ENCODE measurements at regions not wholly inside any gene's neighbourhood (a gene's known extent, or its start where the extent isn't known, plus 50 kb on each side); places are given as distances from the start of the nearest gene placed in this dataset.
"Not testable (repeated sequence)": the region's sequence is repeated elsewhere in the genome, so short reads cannot be mapped to it uniquely, and the experiment has no call there.

DNA sequence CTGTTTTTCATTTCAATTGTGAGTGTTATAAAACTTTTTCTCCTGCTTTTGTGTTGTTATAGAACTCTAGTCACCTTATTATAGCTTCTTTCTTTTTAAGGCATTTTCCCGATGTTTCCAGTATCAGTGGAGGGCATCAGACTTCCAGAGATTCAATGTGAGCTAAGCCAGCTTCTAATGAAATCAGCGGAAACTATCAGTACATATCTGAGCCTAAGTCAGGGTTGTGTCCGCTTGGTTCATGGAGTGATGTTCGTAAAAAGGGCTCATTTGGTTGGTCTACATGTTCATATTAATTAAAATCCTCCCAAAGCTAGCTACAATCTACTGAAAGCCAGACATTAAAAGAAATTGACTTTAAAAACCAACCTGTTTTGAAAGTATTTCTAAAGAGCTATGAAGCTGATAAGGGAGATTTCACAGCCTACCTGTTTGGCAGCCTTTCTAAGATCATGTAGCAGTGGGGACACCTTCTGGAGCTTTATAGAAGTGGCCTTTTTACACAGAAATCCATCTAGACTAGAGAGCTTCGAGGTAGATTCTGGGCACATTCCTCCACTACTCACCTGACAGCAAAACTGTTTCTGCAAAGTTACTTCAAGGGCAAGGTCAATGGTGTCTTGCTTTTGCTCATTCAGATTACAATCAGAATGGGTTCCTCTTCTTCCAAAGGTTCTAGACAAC, 227.1 kb upstream of the NBPF12 start:
- DNase-seq, result peak; percentile 0

DNA sequence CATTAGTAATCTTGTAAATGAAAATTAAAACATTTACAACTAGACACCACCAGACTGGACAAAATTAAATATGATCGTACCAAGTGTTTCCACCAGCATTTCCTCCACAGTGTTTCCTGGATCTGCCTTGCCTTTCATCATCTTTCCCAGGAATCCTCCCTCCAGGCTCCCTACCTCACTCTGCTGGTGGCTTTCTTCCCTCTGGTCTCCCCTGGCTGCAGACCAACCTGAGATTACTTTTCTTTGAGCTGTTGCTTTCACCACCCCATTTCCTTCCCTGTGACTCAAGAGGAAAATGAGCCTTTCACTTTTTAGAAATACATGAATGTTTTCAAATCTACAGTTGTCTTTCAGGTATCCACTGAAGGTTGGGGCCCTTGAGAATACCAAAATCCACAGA, 228.8 kb upstream of the NBPF12 start:
- not testable (repeated sequence) for DNase-seq

DNA sequence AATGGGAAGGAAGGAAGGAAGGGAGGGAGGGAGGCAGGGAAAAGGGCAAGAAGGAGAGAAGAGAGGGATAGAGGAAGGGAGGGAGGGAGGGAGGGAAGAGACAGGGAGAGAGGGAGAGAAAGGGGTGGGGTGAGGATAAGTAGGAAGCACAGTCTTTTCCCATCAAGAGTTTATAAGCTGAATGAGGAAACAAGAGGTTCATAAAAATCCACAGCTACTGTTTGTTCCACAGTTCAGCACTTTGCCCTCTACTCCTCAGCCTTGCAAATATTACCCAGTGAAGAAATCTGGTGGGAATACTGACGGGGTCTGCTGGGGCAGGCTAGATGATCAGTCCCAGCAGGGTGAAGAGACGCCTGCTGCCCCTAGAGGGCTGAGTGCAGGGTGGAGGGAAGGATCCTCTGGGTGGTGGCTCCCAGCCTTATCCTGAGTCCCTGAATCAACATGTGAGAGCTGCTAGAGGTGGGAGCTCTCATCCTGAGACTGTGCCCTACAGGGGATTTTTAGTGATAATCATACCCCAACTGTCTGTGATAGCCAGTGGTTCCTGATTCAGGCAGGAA, 233.9 kb upstream of the NBPF12 start:
- DNase-seq, result not testable (repeated sequence)

DNA sequence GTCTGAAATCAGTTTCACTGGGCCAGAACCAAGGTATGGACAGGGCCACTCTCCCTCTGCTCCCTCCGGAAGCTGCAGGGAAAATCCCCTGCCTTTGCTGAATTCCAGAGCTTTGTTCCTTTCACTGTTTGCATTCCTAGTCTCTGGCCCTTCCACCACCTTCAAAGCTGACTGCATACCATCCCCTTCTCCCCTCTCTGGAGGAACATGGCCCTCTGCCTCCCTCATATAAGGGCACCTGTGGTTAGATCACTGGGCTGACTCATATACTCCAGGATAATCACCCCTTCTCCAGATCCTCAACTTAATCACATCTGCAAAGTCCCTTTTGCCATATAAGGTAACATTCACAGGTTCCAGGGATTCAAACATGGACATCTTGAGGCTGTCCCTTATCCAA, 236.8 kb upstream of the NBPF12 start:
- DNase-seq, result not testable (repeated sequence)

DNA sequence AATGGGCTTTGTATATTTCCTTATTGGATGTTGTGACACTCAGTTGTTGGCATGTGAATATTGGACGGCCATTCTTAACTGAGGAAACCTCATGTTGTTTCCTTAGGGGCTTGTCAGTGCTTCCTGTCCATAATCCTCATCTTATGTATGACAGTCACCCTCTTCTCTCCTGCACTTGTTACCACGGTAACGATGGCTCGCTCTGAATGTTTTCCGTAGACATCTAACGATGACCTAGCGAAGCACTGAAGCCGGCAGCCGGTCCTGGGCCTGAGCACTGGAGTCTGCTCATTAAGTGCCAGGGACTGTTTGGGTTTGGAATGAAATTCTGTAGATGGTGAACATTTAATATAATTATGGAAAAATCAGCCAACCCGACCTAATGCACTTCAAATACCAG, 242.7 kb upstream of the NBPF12 start:
- DNase-seq, result not testable (repeated sequence)

DNA sequence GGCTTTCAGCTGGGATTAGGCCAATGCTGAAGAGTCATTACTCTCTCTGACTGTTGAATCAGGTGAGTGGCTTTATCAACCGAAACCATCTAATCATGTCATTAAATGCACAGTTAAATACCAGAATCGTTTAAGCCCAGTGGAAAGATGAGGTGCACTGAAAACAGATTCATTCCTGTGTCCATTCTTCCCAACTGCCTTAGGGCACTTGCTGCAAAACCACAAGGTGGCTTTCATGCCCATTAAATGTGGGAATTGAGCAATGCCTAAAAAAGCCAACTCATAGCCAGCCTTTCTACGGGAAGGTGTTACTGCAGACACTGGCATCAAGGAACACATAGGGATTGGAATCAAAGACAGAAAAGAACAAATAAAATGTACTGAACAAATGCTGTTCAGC, 246.3 kb upstream of the NBPF12 start:
- DNase-seq, result not testable (repeated sequence)

DNA sequence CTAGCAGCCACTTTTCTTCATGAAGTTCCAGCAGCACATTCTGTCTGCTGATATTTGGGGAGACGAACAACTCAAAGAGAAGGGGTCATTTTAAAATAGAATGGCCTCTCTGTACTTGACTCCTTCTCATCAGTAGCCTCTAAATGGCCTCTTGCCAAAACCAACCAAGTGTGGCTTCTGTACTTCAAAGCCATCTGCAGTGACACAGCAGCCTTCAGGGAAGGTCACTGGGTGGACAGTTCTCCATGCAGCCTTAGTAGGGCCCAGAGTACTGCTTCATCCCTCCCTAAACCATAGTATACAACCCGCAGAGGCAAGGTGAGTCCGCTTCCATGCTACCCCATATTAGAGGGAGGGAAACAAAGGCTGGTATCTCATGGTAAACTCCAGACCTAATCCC, 249.2 kb upstream of the NBPF12 start:
- DNase-seq, result not testable (repeated sequence)

DNA sequence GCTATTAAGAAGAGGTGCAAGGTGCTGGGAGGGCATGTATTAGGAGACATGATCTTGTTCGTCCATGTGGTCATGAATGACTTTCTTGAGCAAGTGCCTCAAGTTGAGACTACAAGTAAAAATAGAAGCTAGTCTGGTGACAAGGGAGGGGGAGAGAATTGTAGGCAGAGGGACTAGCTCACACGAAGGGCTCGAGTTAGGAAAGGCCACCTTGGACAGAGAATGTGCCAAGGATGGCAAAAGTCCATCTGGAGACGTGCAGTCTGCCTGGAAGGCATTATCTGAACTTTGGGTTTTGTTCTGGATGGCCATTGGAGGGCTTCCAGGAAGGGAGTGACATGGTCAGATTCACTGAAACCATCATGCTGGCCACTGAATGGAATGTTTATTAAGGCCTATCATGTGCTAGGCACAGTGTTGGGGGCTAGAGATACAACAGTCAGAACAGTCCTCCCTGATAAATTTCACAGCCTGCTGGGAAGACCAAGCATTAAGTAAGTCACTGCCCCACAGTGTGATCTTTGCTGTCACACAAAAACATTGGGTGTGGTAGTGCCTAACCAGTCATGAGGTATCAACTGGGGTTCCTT, 251.3 kb upstream of the NBPF12 start:
- DNase-seq, result not testable (repeated sequence)

DNA sequence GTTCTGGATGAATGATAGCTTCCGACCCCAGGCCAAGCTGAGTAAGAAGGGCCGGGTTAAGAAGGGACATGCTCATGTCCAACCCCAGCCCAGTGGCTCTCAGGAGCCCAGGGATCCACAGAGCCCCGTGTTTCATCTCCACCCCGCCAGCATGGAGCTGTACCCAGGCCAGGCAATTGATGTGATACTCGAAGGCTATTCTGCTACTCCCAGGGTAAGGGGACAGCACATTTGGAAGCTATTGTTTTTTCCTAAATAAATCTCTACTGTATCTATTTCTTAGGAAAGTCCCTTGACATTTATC, 255.0 kb upstream of the NBPF12 start:
- not testable (repeated sequence) for DNase-seq

DNA sequence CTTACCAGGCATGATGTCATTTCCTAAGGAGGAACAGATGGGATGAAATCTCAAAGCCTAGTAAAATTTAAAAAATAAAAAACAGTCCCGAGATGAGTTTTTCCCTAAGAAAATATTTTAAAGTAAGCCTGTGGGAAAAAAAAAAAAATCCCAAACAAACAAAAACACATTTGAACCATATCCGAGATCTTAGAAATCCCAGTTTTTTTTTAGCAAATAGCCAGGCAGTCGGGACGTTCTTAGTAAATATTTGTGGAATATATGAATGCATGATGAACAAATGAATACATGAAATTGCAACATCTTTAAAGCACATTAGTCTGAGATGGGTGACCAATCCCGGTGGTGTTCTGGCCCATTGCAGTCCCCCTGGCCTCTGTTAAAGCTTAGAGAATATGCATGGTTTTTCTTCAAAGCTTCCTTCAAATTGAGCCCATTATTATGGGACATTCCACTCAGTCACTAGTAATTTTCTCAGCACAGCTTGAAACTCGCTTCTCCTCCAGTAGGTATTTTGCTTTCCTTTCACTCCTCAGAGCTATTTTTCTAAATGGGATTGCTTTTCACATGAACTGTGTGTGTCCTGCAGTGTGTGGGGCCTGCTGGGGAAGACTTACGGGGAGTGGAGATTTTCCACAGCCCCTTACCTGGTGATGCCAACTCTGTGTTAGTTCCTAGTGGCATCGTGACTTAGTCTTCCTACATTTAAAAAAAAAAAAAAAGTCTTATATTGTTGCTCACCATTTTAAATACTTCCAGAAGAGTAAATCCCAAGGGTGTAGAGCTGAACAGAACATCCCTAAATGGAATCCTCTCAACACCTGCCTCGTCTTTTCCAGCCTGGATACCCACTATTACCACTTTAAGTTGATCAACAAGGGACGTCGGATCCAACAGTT, 255.6 kb upstream of the NBPF12 start:
- not testable (repeated sequence) for DNase-seq

DNA sequence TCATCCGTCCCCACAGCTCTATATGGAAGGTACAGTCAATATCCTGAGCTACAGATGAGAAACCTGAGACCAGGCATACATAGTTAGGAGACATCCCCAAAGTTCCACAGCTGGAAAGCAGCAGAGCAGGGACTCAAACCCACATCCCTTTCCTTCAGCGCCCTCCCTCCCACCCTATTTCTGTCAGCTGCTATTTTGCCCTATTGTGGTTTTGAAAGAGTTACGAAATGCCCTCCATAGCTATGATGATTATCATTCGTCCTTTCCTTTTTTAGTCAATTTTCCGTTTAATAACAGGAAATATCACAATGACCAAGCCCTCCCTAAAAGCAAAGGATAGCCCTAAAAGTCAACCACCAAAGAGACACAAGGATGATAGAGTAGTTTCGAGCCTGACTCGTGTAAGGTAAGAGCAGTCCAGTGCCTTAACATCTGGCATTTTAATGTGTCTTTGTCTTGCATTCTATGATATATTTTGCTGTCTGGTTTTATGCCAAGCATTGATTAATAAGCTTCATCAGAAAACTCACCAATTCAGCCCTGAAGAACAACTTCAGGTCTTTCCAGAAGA, 264.3 kb upstream of the NBPF12 start:
- DNase-seq, result not testable (repeated sequence)

DNA sequence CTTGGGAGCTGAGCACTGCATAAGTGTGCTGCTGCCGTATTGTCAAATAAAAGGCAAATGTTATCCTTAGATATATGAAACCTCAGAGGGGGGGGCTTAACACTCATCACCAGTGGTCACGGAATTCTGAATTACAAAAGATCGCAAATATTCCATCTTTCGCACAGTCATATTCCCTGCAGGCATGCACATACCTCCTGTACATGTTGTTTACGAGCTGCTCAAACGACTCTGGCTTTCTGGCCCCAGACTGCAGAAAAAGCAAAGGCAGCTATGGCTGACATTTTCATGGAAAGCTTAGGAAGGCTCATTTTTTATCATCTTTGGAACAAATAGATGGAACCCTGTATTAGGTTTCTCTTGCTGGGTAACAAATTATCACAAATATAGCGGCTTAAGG, 265.5 kb upstream of the NBPF12 start:
- not testable (repeated sequence) for DNase-seq

DNA sequence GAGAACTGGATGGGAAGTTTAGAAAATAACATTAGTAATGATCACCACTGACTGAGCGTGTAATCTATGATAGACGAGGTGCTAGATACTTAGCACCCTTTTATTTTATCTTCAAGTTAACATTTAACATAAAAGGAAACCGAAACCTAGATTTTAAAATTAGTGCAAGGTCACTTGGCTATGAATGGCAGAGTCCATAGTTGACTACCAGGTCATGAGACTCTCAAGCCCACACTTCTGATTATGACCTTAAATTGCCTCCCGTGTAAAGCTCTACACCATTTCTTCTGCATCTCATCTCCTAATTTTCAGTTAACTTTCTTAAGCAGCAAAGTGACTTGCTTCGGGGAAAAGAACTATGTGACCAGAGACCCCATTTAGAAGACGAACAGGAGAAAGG, 266.5 kb upstream of the NBPF12 start:
- not testable (repeated sequence) for DNase-seq

DNA sequence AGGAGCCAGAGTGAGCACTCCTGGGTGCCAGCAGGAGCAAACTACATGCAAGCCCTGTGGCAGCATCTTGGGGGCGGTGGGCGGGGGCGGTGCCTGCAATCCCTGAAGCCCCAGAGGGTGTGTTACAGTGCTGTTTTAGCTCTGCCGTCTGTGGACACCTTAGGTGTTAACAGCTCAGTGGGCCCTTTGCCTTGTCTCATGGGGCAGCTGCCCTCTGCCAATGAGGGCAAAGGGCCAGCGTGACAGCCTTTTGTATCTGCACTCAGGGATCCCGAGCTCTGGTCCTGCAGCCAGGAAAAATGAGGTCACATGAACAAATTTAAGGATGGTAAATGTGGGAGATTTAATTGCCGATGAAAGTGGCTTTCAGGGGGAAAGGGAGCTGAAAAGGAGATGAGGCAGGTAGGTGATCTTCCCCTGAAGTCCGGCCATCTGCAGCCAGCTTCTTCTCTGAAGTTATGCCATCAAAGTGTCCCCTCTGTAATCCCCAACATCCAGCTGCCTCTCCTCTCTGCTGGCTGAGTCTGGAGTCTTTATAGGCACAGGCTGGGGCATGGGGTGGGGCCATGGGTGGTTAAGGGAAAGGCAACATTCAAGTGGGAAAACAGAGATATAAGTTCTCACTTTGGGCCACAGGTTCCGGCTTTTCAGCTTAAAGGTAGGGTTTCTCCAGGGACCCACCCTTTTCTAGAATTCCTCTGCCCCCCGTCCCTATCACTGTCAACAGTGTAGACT, 267.1 kb upstream of the NBPF12 start:
- DNase-seq, result not testable (repeated sequence)

DNA sequence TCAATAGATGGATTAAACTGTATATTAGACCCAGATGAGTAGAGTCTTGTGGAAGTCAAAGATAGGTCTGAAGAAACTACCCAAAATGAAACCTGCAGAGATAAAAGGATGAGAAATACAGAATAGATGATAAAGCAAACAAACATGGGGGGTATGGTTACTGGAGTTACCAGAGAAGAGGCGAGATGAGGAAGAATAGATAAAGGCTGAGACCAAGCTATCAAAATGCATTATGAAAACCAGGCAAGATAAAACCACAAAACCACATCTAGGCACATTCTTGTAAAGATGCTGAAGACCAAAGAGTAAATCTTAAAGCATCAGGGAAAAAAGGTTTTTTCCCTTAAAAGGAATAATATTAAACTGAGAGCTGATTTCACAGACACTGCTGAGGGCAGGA, 271.8 kb upstream of the NBPF12 start:
- DNase-seq, result not testable (repeated sequence)

DNA sequence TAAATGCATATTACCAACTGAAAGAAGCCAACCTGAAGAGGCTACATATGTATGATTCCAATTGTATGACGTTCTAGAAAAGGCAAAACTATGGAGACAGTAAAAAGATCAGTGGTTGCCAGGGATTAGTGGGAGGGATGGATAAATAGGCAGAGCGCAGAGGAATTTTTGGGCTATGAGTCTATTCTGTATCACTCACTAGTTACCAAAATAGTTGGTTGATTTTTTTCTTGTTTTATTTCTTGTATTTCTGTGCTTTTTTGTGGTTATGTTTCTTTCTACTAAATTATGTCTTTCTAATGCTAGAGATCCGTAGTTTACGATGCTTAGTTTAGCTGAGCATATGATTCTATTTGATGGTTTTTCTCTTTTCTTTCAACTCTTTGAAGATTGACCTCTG, 277.9 kb upstream of the NBPF12 start:
- DNase-seq, result not testable (repeated sequence)

DNA sequence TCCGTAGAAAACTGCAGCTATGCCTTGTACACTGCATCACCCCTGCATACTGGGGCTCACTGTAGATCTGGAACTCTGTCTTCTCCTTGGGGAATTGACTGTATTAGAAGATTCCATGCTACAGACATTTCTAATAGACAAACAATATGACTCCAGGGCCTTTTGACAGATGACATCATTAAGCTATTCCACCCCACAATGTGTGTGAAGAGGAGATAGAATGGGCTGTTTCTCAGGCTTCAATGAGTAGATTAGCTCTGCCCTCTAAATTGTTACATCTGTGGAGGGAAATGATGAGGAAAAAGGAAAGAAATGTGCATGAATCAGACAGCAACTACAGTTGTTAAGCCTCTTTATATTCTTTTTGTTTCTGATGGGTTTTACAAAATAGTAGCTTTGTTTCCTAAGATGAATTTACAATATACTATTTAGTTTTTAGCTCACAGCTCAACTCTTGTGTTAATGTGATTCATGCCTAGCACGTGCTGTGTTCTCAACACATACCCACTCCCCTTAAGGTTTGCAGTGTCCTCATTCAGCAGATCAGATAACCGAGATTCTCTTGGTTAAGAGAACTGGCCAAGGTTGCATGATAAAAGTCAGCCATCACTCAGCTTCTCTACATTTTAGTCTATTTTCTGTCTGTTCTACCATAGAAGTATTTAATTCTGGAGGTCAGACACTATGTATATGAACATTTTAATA, 281.6 kb upstream of the NBPF12 start:
- not testable (repeated sequence) for DNase-seq

DNA sequence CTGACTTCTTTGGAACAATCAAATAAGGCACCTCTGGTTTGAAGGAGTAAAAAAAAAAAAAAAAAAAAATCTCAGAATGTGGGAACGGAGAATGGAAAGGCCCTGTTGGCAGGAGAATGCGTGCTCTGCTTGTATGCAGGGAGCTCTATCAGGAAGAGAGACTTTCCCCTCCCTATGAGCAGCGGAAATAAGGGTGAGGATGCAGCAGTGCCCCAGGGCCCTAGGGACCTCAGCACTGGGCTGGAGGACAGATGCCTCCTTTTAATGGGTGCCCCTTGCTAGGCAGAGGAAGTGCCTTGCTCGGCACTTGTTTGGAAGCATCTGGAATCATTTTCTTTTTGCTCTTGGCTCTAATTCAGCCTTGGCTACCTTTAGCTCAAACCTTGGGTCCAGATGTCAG, 283.4 kb upstream of the NBPF12 start:
- DNase-seq, result not testable (repeated sequence)

DNA sequence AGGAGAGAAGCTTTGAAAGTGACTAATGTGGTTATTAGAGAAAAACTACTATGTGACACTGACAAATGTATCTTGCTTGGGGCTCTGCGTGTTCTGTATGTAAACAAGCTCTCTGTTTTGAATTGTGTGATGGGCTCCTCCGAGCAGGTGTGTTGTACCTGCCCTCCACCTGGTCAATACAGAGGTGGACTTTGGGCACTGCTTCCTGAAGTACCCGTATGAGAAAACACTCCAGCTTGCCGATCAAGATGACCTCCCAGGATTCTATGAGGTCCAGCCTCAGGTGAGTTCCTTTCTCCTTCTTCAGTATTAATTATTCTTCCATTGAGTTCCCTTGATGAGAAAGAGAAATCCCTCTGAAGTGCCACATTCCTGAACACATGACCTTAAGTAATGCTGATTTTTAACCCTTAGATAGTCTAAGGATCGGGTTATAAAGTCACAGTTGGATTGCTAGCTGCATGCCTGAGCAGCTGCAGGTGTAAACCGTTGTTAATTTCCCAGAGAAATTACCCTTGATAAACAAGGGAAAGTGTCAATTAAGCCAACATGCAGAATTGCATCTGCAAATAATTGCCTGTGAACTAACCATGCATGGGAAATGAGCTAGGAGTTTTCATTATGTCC, 292.0 kb upstream of the NBPF12 start:
- DNase-seq, result not testable (repeated sequence)

DNA sequence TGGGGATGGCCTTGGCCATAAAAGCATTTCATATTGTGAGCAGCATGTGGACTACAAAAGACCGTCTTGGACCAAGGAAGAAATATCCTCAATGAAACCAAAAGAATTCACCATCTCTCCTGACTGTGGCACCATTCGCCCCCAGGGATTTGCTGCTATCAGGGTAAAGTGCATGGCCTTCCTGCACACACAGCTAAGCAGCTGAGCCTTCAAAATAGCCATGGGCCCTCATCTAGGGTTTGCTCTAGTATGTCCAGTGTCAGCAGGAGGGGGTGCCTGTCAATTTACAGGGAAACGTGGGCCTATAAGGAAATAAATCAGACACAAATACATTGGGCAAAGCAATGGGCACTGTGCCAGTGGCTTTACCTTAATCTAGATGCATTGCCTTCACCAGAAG, 296.6 kb upstream of the NBPF12 start:
- DNase-seq, result not testable (repeated sequence)

DNA sequence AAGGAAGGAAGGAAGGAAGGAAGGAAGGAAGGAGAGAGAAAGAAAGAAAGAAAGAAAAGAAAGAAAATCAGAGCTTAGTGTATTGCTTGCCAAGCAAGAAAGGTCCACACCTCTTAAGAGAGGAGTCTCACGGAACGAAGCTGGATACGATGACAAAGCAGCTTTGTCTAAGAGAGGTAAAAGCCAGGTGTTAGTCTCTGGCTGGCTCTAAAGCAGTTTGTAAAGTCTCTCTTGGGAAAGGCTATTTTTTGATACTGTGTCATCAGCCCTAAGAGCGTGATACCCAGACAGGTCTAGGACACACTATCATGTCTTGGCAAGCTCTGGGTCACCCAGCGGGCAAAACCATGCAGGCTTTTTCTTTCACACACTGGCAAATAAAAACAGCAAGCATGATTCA, 297.5 kb upstream of the NBPF12 start:
- DNase-seq, result not testable (repeated sequence)

Data from amniotic stem cell (primary cell).